K562 (cell line): ENCODE measurements at regions not wholly inside any gene's neighbourhood (a gene's known extent, or its start where the extent isn't known, plus 50 kb on each side); places are given as distances from the start of the nearest gene placed in this dataset.

ENCODE experiments used
- ATAC-seq: fragments of 200-7000 bp; cut with Tn5 transposase; 3 replicates; pipeline ENCODE4 v1.9.1; 2020; ENCODE audit warnings: moderate library complexity
- BruUV-seq: library from RNA; stranded (reverse); fragments of 400-500 nt; replicated peaks from 2 replicates; lab custom pipeline; 2021; lab: Mats Ljungman, UMichigan
- CTCF ChIA-PET: fragments of 300-600 bp; formaldehyde crosslinking; extraction: SDS; loops from one replicate; lab custom pipeline; 2021; ENCODE audit warnings: low intra/inter-chr PET ratio; lab: Yijun Ruan, JAX
- POLR2A ChIA-PET: fragments of 300-600, 350-650 bp; sonication (Branson Sonifier 250); formaldehyde crosslinking; extraction: SDS; loops from one replicate; lab custom pipeline; 2021; ENCODE audit warnings: antibody characterized with exemption, inconsistent platforms; lab: Yijun Ruan, JAX
- DNase-seq, 4 experiments: peaks; one replicate each; pipeline versions ENCODE4 v3.0.0 to v3.0.0-alpha.2; 2011 to 2018; ENCODE audit warnings: low spot score in 3 of 4, mixed read lengths in 3 of 4; ENCODE audit errors: extremely low read depth in 1 of 4
- FAIRE-seq: peaks from 2 replicates; lab custom pipeline; 2011; peaks lifted over from hg19 to GRCh38; lab: Jason Lieb, UNC
- H2AFZ ChIP-seq: 2 replicates; pipeline ENCODE4 v1.6.0; 2011; ENCODE audit warnings: low read depth, low read length, control low read depth, inconsistent platforms
- H3K27ac ChIP-seq: fragments of 200-600 bp; 3 replicates; pipeline ENCODE4 v1.8.0; 2011; ENCODE audit warnings: low read depth, mild to moderate bottlenecking, control low read depth, inconsistent platforms, low read length, moderate library complexity, mixed read lengths; ENCODE audit errors: extremely low read depth
- H3K27me3 ChIP-seq, 2 experiments: fragments of 300-600 bp in 1 of 2; 2 replicates in 1 of 2; 3 replicates in 1 of 2; pipeline versions ENCODE4 v1.6.0 to v1.8.0; 2011; ENCODE audit warnings: inconsistent platforms in 2 of 2, low read length in 2 of 2, mild to moderate bottlenecking in 1 of 2, mixed read lengths in 1 of 2, moderate library complexity in 1 of 2; ENCODE audit not compliant: control insufficient read depth in 2 of 2, insufficient read depth in 2 of 2
- H3K36me3 ChIP-seq: fragments of 300-600 bp; 3 replicates; pipeline ENCODE4 v1.8.0; 2011; ENCODE audit warnings: mild to moderate bottlenecking, low read length, inconsistent platforms; ENCODE audit not compliant: control insufficient read depth, insufficient read depth
- H3K4me1 ChIP-seq, 2 experiments: fragments of 200-600 bp in 1 of 2; replicated peaks in 1 of 2; 2 replicates in 1 of 2; 3 replicates in 1 of 2; pipeline versions ENCODE4 v1.5.1 to v1.8.0; 2011; ENCODE audit warnings: inconsistent platforms in 2 of 2, low read length in 2 of 2, mild to moderate bottlenecking in 1 of 2, mixed read lengths in 1 of 2, moderate library complexity in 1 of 2; ENCODE audit not compliant: control insufficient read depth in 2 of 2, insufficient read depth in 2 of 2
- H3K4me2 ChIP-seq: 2 replicates; pipeline ENCODE4 v1.6.1; 2011; ENCODE audit warnings: low read length, control low read depth, inconsistent platforms, mixed read lengths; ENCODE audit not compliant: insufficient read depth
- H3K4me3 ChIP-seq: fragments of 200-600 bp; sonication (generic), shearing (Covaris generic); 2 replicates; pipeline ENCODE4 v1.5.1; 2016; ENCODE audit warnings: control low read depth, inconsistent platforms
- H3K79me2 ChIP-seq: fragments of 200-600 bp; 3 replicates; pipeline ENCODE4 v1.8.0; 2011; ENCODE audit warnings: low read length, inconsistent platforms; ENCODE audit not compliant: control insufficient read depth, insufficient read depth
- H3K9ac ChIP-seq, 2 experiments: 2 replicates each; pipeline versions ENCODE4 v1.6.0 to v1.6.1; 2011; ENCODE audit warnings: low read depth in 2 of 2, low read length in 2 of 2, control low read depth in 1 of 2, inconsistent platforms in 1 of 2, mild to moderate bottlenecking in 1 of 2, mixed read lengths in 1 of 2; ENCODE audit not compliant: insufficient read depth in 1 of 2
- H3K9me1 ChIP-seq: one replicate; pipeline ENCODE4 v1.6.0; 2011; ENCODE audit warnings: inconsistent platforms, mild to moderate bottlenecking, low read length, moderate library complexity; ENCODE audit not compliant: control insufficient read depth, insufficient read depth
- H3K9me3 ChIP-seq: replicated peaks from 2 replicates; pipeline ENCODE4 v1.5.1; 2011; ENCODE audit warnings: low read depth, low read length, inconsistent platforms; ENCODE audit not compliant: control insufficient read depth, insufficient read depth
- H4K20me1 ChIP-seq: replicated peaks from 2 replicates; pipeline ENCODE4 v1.6.1; 2011; ENCODE audit warnings: low read length, inconsistent platforms, mixed read lengths; ENCODE audit not compliant: control insufficient read depth, insufficient read depth
- LCOR ChIP-seq: sonication (generic); formaldehyde crosslinking; IDR thresholded peaks from 2 replicates; pipeline ENCODE4 v1.8.0; 2022; ENCODE audit warnings: mild to moderate bottlenecking, missing genetic modification reagents
- RAD21 ChIP-seq, 2 experiments: fragments of 250-450 bp in 1 of 2; fragments of 450-650 bp in 1 of 2; sonication (Bioruptor Pico) in 1 of 2; formaldehyde crosslinking in 1 of 2; IDR thresholded peaks in 1 of 2; conservative IDR thresholded peaks in 1 of 2; 2 replicates each; pipeline versions ENCODE4 v1.4.0 to v1.8.0; 2020 to 2022; ENCODE audit warnings: mild to moderate bottlenecking in 2 of 2, moderate library complexity in 1 of 2
- REST ChIP-seq, 2 experiments: fragments of 450-650 bp; formaldehyde crosslinking in 1 of 2; IDR thresholded peaks; 2 replicates each; pipeline versions ENCODE4 v1.4.0 to v1.6.1; 2014 to 2020; ENCODE audit warnings: mild to moderate bottlenecking in 2 of 2, borderline replicate concordance in 1 of 2, low read depth in 1 of 2
- SMC3 ChIP-seq: conservative IDR thresholded peaks from 2 replicates; pipeline ENCODE4 v1.6.1; 2011; ENCODE audit warnings: low read depth, low read length, improper control_type of control experiment; ENCODE audit not compliant: insufficient read depth
- TEAD2 ChIP-seq: fragments of 450-650 bp; IDR thresholded peaks from 2 replicates; pipeline ENCODE4 v1.6.1; 2016; ENCODE audit warnings: missing genetic modification characterization, control low read depth, missing compliant biosample characterization
- TGIF2 ChIP-seq: sonication (generic); formaldehyde crosslinking; IDR thresholded peaks from 2 replicates; pipeline ENCODE4 v1.8.1; 2022; ENCODE audit warnings: mild to moderate bottlenecking, missing genetic modification reagents, moderate library complexity
- TSC22D4 ChIP-seq: fragments of 450-650 bp; IDR thresholded peaks from 2 replicates; pipeline ENCODE4 v1.6.1; 2016; ENCODE audit warnings: missing genetic modification characterization, missing biosample characterization, control low read depth
- WGBS: fragments of 100-300 bp; shearing (Covaris generic); methylation state at CpG from one replicate; pipeline ENCODE4 v1.1.6; 2016; ENCODE audit warnings: low coverage, mixed read lengths; ENCODE audit not compliant: insufficient coverage; ENCODE audit errors: missing lambda C conversion rate; 5-methylcytosine and 5-hydroxymethylcytosine counted together
- in situ Hi-C: fragments of 300-500 bp; cut with MboI; formaldehyde crosslinking; loops from 4 replicates; pipeline ENCODE4 v1.15.0; 2018; ENCODE audit warnings: inconsistent platforms, mixed read lengths
- intact Hi-C: fragments of 100-400 bp; cut with micrococcal nuclease; formaldehyde crosslinking; loops from 2 replicates; pipeline ENCODE4 v1.14.2; 2022
- TF ChIP-seq, protein P1 (sequence below), 2 experiments: fragments of 450-650 bp in 1 of 2; sonication (generic) in 1 of 2; formaldehyde crosslinking; conservative IDR thresholded peaks; 2 replicates each; pipeline versions ENCODE4 v1.4.0 to v1.8.1; 2020 to 2022; ENCODE audit warnings: mild to moderate bottlenecking in 1 of 2, missing genetic modification reagents in 1 of 2
- TF ChIP-seq, protein P2 (sequence below): sonication (generic); formaldehyde crosslinking; IDR thresholded peaks from 2 replicates; pipeline ENCODE4 v1.5.0; 2020; ENCODE audit warnings: missing genetic modification reagents
- TF ChIP-seq, protein P3 (sequence below): sonication (generic); formaldehyde crosslinking; IDR thresholded peaks from 2 replicates; pipeline ENCODE4 v1.8.1; 2023; ENCODE audit warnings: mild to moderate bottlenecking, missing genetic modification reagents, moderate library complexity

- no peaks in the 10 kb centered on the region for H3K9me3 ChIP-seq
- DNase-seq (peak; percentile 53 to 67 (median 62)), FAIRE-seq (peak; percentile 91), ATAC-seq (peak; percentile 98)
- no TSS peak for BruUV-seq
- H3K4me1 ChIP-seq = peaks cover 0 to 6% of the 10 kb centered on the region in 2 experiments; a peak in 1 of 5 replicates
- no peaks in the 10 kb centered on the region for H3K79me2 ChIP-seq
- no peak overlapping the region for H2AFZ ChIP-seq
- in situ Hi-C loops (loop anchor here (5.0 kb wide), 1 partner anchor 104 kb away; no protein-coding TSS in a partner anchor), intact Hi-C loops (loop anchor here (1.0 kb wide), 2 partner anchors 41 to 110 kb away; no protein-coding TSS in a partner anchor)
- peaks cover 0 to 16% of the 10 kb centered on the region in 2 experiments; a peak in 2 of 5 replicates for H3K27me3 ChIP-seq
- POLR2A ChIA-PET = no interaction called here
- no peaks in the 10 kb centered on the region for H3K9me1 ChIP-seq
- H3K4me2 ChIP-seq = no peak overlapping the region
- H4K20me1 ChIP-seq = no peaks in the 10 kb centered on the region
- CTCF ChIA-PET = interaction anchor here (0.6 to 2.5 kb wide), 3 partner anchors 40 to 110 kb away, joined by 3 to 17 read pairs (median 6); no protein-coding TSS in a partner anchor
- no peak overlapping the region for H3K27ac ChIP-seq
- no peak overlapping the region for H3K9ac ChIP-seq
- 0% methylated on average over 5 of the region's 5 CpGs for WGBS
- H3K36me3 ChIP-seq = no peaks in the 10 kb centered on the region
- no peak overlapping the region for H3K4me3 ChIP-seq
- TF ChIP-seq RAD21 (CRISPR knock-in tag; conservative IDR thresholded peaks at IDR 0.05 in 1 of 2, IDR thresholded peaks at IDR 0.05 in 1 of 2) = peak; percentile 33 to 58
- TF ChIP-seq, protein P1, sequence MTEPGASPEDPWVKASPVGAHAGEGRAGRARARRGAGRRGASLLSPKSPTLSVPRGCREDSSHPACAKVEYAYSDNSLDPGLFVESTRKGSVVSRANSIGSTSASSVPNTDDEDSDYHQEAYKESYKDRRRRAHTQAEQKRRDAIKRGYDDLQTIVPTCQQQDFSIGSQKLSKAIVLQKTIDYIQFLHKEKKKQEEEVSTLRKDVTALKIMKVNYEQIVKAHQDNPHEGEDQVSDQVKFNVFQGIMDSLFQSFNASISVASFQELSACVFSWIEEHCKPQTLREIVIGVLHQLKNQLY (CRISPR knock-in tag; conservative IDR thresholded peaks at IDR 0.05) = no peak
- no peak for TF ChIP-seq LCOR (CRISPR knock-in tag)
- TF ChIP-seq SMC3 = peak; percentile 49
- TF ChIP-seq TEAD2 (tag) = no peak
- no peak for TF ChIP-seq TSC22D4
- no peak for TF ChIP-seq TGIF2
- TF ChIP-seq, protein P2, sequence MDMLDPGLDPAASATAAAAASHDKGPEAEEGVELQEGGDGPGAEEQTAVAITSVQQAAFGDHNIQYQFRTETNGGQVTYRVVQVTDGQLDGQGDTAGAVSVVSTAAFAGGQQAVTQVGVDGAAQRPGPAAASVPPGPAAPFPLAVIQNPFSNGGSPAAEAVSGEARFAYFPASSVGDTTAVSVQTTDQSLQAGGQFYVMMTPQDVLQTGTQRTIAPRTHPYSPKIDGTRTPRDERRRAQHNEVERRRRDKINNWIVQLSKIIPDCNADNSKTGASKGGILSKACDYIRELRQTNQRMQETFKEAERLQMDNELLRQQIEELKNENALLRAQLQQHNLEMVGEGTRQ (CRISPR knock-in tag) = peak; percentile 50
- TF ChIP-seq, protein P3, sequence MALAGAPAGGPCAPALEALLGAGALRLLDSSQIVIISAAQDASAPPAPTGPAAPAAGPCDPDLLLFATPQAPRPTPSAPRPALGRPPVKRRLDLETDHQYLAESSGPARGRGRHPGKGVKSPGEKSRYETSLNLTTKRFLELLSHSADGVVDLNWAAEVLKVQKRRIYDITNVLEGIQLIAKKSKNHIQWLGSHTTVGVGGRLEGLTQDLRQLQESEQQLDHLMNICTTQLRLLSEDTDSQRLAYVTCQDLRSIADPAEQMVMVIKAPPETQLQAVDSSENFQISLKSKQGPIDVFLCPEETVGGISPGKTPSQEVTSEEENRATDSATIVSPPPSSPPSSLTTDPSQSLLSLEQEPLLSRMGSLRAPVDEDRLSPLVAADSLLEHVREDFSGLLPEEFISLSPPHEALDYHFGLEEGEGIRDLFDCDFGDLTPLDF (CRISPR knock-in tag) = no peak
- TF ChIP-seq REST (IDR thresholded peaks at IDR 0.05; ENCODE audit: borderline replicate concordance) = peak; percentile 43
- no peak for TF ChIP-seq REST (CRISPR knock-in tag; IDR thresholded peaks at IDR 0.05; ENCODE audit: low read depth)
Measured at GRCh38 chr10:63976538-63976937, 455.3 kb downstream of the REEP3 start.
